Mucosa of descending colon (tissue), 3 donors: ENCODE measurements at regions not wholly inside any gene's neighbourhood (a gene's known extent, or its start where the extent isn't known, plus 50 kb on each side); places are given as distances from the start of the nearest gene placed in this dataset.

Experiments
- ATAC-seq: fragments of 200-7000 bp; cut with Tn5 transposase; one replicate; pipeline ENCODE4 v1.9.1; 2020; ENCODE audit warnings: mild to moderate bottlenecking, moderate library complexity
- DNase-seq, 3 donors: peaks; one replicate each; pipeline ENCODE4 v3.0.0-alpha.2; 2020
- H3K36me3 ChIP-seq: fragments of 200-600 bp; one replicate; pipeline ENCODE4 v1.8.0; 2021; ENCODE audit warnings: low read depth, mild to moderate bottlenecking
- H3K4me1 ChIP-seq: fragments of 200-600 bp; one replicate; pipeline ENCODE4 v1.8.0; 2021; ENCODE audit warnings: low read depth, mild to moderate bottlenecking
- H3K4me3 ChIP-seq: fragments of 200-600 bp; one replicate; pipeline ENCODE4 v1.8.0; 2021; ENCODE audit warnings: mild to moderate bottlenecking
- H3K9me3 ChIP-seq: fragments of 200-600 bp; one replicate; pipeline ENCODE4 v1.8.0; 2021; ENCODE audit warnings: mild to moderate bottlenecking
- intact Hi-C, 2 donors: fragments of 100-400 bp; cut with DNase I in 1 of 2; cut with micrococcal nuclease in 1 of 2; formaldehyde crosslinking; loops; one replicate each; pipeline versions ENCODE4 v1.11.0 to v1.11.1; 2022; cut with DNase I, micrococcal nuclease
- TF ChIP-seq, protein P1 (sequence below): fragments of 200-600 bp; IDR thresholded peaks from one replicate; pipeline ENCODE4 v1.8.0; 2022; ENCODE audit warnings: antibody characterized with exemption, mild to moderate bottlenecking
- donor health status: DM: no; HTN: no; CAD: no; lungs with moderate emphysema.
- donor health status: DM: no; HTN: no; CAD: no.
- donor health status: DM: no; HTN: yes; CAD: no.

DNA sequence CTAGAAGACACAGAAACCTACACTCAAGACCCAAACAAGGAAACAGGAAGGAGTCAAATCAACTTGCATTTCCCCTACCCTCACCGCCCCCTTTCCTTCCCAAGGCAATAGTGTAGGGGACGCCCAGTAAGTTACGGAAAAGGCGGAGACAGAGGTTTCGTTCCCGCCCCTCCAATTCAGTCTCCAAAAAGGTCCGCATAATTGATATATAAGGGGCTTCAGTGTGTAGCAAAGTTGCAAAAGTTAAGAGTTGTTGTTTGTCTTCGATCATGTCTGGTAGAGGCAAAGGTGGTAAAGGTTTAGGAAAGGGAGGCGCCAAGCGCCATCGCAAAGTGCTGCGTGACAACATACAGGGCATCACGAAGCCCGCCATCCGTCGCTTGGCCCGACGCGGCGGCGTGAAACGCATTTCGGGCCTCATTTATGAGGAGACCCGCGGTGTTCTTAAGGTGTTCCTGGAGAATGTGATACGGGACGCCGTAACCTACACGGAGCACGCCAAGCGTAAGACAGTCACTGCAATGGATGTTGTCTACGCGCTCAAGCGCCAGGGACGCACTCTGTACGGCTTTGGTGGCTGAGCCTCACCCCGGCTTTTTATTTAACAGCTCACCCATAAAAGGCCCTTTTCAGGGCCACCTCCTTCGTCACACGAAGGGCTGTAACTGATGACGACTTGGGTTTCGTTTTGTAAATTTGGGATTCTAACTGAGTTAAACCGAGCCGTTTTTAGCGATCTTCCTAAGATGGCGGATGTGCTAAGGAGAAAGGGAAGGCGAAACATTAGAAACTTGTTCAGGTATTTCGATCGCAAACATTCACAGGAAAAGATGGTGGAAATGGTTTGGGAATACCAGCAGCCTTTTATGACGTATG lies 124.6 kb upstream of the BTN3A2 start:
- H3K9me3 ChIP-seq: no peaks in the 10 kb centered on the region
- DNase-seq (peak; percentile 60 to 73 (median 64)), ATAC-seq (peak; percentile 55)
- intact Hi-C loops: no loop called here
- peaks cover 20% of the 10 kb centered on the region for H3K4me1 ChIP-seq
- H3K4me3 ChIP-seq: no peak overlapping the region
- no peaks in the 10 kb centered on the region for H3K36me3 ChIP-seq
- TF ChIP-seq, protein P1, sequence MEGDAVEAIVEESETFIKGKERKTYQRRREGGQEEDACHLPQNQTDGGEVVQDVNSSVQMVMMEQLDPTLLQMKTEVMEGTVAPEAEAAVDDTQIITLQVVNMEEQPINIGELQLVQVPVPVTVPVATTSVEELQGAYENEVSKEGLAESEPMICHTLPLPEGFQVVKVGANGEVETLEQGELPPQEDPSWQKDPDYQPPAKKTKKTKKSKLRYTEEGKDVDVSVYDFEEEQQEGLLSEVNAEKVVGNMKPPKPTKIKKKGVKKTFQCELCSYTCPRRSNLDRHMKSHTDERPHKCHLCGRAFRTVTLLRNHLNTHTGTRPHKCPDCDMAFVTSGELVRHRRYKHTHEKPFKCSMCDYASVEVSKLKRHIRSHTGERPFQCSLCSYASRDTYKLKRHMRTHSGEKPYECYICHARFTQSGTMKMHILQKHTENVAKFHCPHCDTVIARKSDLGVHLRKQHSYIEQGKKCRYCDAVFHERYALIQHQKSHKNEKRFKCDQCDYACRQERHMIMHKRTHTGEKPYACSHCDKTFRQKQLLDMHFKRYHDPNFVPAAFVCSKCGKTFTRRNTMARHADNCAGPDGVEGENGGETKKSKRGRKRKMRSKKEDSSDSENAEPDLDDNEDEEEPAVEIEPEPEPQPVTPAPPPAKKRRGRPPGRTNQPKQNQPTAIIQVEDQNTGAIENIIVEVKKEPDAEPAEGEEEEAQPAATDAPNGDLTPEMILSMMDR: no peak

DNA sequence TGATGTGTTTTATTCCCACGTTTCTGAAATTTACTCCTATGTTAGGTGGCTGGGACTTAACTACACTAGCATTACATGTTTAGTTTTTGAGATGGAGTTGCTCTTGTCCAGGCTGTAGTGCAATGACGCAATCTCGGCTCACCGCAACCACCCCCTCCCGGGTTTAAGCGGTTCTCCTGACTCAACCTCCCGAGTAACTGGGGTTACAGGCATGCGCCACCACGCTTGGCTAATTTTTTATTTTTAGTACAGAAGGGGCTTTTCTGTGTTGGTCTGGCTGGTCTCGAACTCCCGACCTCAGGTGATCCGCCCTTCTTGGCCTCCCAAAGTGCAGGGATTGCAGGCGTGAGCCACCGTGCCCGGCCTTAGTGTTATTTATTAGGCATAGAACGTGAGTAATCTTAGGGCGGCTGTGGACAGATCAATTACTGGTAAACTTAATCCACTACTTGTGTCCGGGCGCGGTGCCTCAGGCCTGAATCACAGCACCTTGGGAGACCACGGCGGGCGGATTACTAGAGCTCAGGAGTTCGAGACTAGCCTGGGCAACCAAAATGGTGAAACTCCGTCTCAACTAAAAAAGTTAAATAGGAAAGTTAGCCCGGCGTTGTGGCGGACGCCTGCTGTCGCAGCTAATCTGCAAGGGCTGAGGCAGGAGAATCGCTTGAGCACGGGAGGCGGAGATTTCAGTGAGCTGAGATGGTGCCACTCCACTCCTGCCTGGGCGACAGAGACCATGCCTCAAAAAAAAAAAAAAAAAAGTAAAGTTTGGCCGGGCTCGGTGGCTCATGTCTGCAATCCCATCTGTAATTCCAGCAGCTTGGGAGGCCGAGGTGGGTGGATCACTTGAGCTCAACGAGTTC lies 123.7 kb upstream of the BTN3A2 start:
- peak in 1 of 3 donors; percentile 31 for DNase-seq
- intact Hi-C loops: no loop called here
- no peak for ATAC-seq
- TF ChIP-seq, protein P1: no peak
- Histone ChIP-seq H3K4me3 (no peak overlapping the region), H3K9me3 (no peaks in the 10 kb centered on the region), H3K4me1 (peaks cover 16% of the 10 kb centered on the region), H3K36me3 (no peaks in the 10 kb centered on the region)

DNA sequence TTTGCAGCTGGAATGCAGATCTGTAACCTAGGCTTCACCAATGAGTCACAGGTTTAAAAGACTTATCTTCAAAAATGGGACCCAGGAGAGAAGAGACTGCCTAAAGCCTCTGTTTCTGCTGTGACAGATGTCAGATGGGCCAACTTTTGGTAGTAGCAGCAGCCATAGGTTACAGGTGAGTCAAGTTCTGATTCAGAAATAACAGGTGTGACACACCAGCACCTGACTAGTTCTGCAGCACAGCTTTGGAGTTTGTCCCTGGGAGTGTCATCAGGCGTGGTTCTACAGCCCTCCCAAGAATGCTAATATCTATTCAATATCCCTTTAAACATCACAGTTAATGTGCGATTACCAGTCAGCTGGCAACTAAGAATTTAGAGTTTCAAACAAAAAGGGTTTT lies 121.9 kb upstream of the BTN3A2 start:
- TF ChIP-seq, protein P1: no peak
- intact Hi-C loops: no loop called here
- ATAC-seq: peak; percentile 93
- peak in 2 of 3 donors; percentile 61 to 86 for DNase-seq
- peaks cover 16% of the 10 kb centered on the region for H3K4me1 ChIP-seq
- H3K9me3 ChIP-seq: no peaks in the 10 kb centered on the region
- no peaks in the 10 kb centered on the region for H3K36me3 ChIP-seq
- no peak overlapping the region for H3K4me3 ChIP-seq

DNA sequence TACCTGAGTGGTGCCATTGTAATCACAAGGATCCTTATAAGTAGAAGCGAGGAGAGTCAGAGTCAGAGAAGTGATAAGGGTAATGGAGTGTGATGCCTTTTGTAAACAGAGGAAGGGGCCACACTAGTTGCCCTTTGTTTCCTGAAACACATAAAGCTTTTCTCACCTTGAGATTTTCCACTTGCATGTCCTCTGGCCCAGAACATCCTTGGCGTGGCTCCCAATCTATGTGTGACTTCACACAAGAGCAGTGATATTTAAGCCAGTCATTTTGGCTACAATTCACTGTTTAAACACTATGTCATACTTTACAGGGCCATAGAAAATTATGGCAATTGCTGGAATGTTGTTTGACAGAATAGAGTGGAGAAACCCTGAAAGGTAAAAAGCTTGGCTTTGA lies 121.2 kb upstream of the BTN3A2 start:
- intact Hi-C loops: no loop called here
- ATAC-seq (peak; percentile 80), DNase-seq (peak; percentile 62 to 91 (median 66))
- Histone ChIP-seq H3K36me3 (no peaks in the 10 kb centered on the region), H3K9me3 (no peaks in the 10 kb centered on the region), H3K4me3 (no peak overlapping the region), H3K4me1 (peaks cover 16% of the 10 kb centered on the region)
- TF ChIP-seq, protein P1: no peak

DNA sequence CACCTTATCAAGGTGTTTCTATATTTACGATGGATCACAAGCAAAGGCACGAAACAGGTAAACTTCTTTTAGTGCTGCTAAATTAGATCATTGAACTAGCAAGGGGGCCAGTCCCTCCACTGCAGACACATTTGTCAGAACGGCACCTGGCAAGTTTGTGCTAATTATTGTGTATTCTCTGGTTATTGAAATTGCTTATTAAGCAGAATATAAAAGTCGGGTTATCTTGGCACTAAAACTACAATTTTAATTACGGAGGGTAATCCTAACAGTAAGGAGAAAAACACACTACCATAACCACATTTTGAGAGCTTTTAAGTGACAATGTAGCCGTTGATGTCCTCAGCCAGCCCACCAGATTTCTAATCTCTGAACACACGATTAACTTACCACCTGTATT lies 118.9 kb upstream of the BTN3A2 start:
- DNase-seq: no peak
- Histone ChIP-seq H3K36me3 (no peaks in the 10 kb centered on the region), H3K4me1 (peaks cover 19% of the 10 kb centered on the region), H3K4me3 (no peak overlapping the region), H3K9me3 (no peaks in the 10 kb centered on the region)
- TF ChIP-seq, protein P1: no peak
- no peak for ATAC-seq
- intact Hi-C loops: no loop called here
